ENCODE measurements at regions not wholly inside any gene's neighbourhood (a gene's known extent, or its start where the extent isn't known, plus 50 kb on each side); places are given as distances from the start of the nearest gene placed in this dataset.

DNA sequence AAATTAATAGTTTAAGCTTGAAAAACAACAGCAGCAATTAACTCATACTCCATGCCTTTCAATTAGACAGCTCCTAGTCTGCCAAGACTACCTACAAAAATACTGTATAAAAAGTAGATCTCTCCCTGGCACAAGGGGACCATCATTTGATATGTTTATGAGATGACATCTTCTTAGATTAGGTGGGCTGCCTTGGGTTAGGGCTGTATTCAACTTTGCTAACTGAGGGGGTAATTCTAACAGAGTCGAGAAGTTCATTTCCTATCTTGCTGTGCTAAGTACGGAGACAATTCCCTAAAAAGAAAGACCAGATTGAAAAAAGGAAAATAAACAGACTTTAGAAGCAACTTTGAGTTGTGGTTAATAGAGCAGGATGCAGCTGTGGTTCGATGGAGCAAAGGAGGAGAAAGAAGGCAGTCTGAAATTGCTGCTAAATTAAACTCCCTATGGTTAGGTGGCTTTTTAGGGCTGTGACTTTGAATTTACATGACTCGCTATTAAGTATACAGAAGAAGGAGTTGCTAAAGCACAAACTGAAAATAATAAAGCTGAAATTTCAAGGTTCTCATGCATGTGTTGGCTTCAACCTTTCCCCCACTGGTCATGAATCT lies 75.4 kb downstream of the CDC7 start:
- H3K27ac ChIP-seq (ENCODE audit: low read depth in 1 of 3, low read length in 2 of 3) = no peak overlapping the region
- no peaks in the 10 kb centered on the region for H3K9me3 ChIP-seq (ENCODE audit: control insufficient read depth in 2 of 2, insufficient read depth in 1 of 2, low read depth in 1 of 2, low read length in 1 of 2)
- no peak overlapping the region for H3K4me3 ChIP-seq (ENCODE audit: low read depth in 1 of 3, low read length in 3 of 3)
- no peaks in the 10 kb centered on the region for H3K36me3 ChIP-seq (ENCODE audit: control insufficient read depth in 3 of 3, insufficient read depth in 2 of 3, low read depth in 1 of 3, low read length in 3 of 3)
- H3K4me1 ChIP-seq (ENCODE audit: control insufficient read depth in 3 of 3, insufficient read depth in 2 of 3, low read depth in 1 of 3, low read length in 2 of 3) = no peaks in the 10 kb centered on the region
- no peaks in the 10 kb centered on the region for H3K27me3 ChIP-seq (ENCODE audit: control insufficient read depth in 3 of 3, insufficient read depth in 3 of 3, low read length in 3 of 3)
- DNase-seq = no peak
- WGBS, 3 donors = 52 to 80% (median 58%) methylated on average over 4 of the region's 4 CpGs
- no peak for FAIRE-seq

DNA sequence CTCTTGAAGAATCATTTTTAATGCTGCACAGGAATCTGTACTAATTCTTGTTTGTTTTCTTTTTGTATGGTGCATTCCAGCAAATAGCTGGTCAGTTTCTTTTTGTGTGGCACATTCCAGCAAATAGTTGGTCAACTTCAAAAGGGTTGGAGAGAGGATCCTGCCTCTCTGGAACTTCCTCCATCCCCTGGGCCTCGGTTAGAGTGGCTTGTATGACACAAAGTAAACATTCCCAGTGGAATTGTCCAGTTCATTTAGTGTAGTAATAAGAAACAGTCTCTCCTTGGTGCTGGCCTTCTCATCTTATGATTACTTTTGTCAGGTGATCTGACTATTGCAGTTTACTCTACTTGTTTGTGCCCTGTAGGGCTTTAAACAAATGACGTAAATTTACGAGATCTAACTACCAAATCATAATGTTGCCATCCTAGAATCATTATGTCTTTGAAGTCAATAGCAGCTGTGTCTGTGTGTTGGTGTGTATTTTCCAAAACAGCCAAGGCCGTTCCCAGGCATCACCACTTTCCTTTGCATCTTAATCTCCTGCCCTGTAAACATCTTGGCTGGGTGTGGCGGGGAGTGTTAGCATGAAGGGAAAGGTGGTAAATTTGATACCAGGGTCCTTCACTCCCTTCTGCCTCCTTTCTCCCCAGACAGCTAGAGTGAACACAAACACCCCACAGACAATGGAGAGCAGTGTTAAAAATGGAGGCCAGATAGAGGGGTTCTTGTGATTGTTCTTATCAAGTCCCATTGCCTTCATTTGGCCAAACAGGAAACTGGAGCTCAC lies 77.9 kb downstream of the CDC7 start:
- H3K4me3 ChIP-seq (ENCODE audit: low read depth in 1 of 3, low read length in 3 of 3) = no peak overlapping the region
- FAIRE-seq = no peak
- no peaks in the 10 kb centered on the region for H3K27me3 ChIP-seq (ENCODE audit: control insufficient read depth in 3 of 3, insufficient read depth in 3 of 3, low read length in 3 of 3)
- no peaks in the 10 kb centered on the region for H3K4me1 ChIP-seq (ENCODE audit: control insufficient read depth in 3 of 3, insufficient read depth in 2 of 3, low read depth in 1 of 3, low read length in 2 of 3)
- DNase-seq = no peak
- WGBS, 3 donors = 83 to 89% (median 85%) methylated on average over 5 of the region's 5 CpGs
- H3K27ac ChIP-seq (ENCODE audit: low read depth in 1 of 3, low read length in 2 of 3) = no peak overlapping the region
- no peaks in the 10 kb centered on the region for H3K9me3 ChIP-seq (ENCODE audit: control insufficient read depth in 2 of 2, insufficient read depth in 1 of 2, low read depth in 1 of 2, low read length in 1 of 2)
- no peaks in the 10 kb centered on the region for H3K36me3 ChIP-seq (ENCODE audit: control insufficient read depth in 3 of 3, insufficient read depth in 2 of 3, low read depth in 1 of 3, low read length in 3 of 3)

DNA sequence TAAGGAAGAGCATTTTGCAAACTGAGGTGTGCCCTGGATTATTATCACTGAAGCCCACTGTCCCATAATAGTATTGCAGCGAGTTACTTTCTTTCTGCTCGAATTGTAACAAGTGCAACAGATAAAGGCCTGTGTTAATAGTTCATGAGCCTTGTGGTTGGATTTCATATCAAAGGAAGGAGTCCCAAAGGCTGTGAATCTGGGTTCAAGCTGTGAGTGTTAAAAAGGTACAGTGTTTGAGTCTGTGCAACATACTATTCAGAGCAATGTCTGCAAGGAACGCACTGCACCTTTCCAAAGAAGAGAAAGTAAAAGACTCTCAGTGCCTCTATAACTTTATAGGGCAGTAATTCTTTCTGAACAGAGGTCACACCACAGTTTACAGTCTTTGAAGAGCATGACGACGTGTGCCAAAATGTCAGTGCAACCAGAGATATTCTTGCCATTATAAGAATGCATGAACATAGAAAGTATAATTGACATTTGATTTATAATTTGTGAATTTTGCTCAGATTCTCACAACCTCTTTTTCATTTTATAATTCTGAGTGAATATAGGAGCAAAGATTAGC lies 79.1 kb downstream of the CDC7 start:
- H3K27ac ChIP-seq (ENCODE audit: low read depth in 1 of 3, low read length in 2 of 3) = no peak overlapping the region
- no peaks in the 10 kb centered on the region for H3K36me3 ChIP-seq (ENCODE audit: control insufficient read depth in 3 of 3, insufficient read depth in 2 of 3, low read depth in 1 of 3, low read length in 3 of 3)
- H3K9me3 ChIP-seq (ENCODE audit: control insufficient read depth in 2 of 2, insufficient read depth in 1 of 2, low read depth in 1 of 2, low read length in 1 of 2) = no peaks in the 10 kb centered on the region
- no peaks in the 10 kb centered on the region for H3K27me3 ChIP-seq (ENCODE audit: control insufficient read depth in 3 of 3, insufficient read depth in 3 of 3, low read length in 3 of 3)
- peak in 1 of 2 donors; percentile 51 for DNase-seq
- no peak overlapping the region for H3K4me3 ChIP-seq (ENCODE audit: low read depth in 1 of 3, low read length in 3 of 3)
- WGBS, 3 donors = 21 to 55% (median 33%) methylated on average over 5 of the region's 5 CpGs
- no peaks in the 10 kb centered on the region for H3K4me1 ChIP-seq (ENCODE audit: control insufficient read depth in 3 of 3, insufficient read depth in 2 of 3, low read depth in 1 of 3, low read length in 2 of 3)
- FAIRE-seq = no peak

DNA sequence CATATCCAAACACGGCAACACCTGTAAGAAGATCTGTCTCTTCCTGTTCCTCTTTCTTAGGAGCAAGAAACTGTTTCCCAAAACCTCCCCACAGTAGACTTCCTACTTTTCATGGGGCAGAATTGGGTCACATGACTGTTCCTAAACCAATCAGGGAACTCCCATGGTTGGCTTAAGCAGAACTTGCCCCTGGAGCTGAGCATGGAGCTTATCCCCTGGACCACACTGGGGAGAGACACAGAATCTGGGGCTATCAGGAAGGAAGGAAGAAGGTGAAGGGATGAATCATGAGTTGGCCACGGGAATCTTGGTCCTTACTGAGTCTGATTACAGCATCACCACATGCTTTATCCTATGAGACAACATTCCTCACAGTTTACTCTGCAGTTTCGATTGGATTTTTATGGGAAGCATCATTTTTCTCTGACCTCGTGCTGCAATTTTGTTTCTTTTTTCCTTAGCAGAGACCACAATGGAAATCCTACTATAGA lies 81.8 kb downstream of the CDC7 start:
- no peak for FAIRE-seq
- H3K4me1 ChIP-seq (ENCODE audit: control insufficient read depth in 3 of 3, insufficient read depth in 2 of 3, low read depth in 1 of 3, low read length in 2 of 3) = no peaks in the 10 kb centered on the region
- WGBS, 3 donors = 48 to 58% (median 53%) methylated on average over 4 of the region's 4 CpGs
- H3K9me3 ChIP-seq (ENCODE audit: control insufficient read depth in 2 of 2, insufficient read depth in 1 of 2, low read depth in 1 of 2, low read length in 1 of 2) = no peaks in the 10 kb centered on the region
- DNase-seq = peak; percentile 3 to 28
- H3K36me3 ChIP-seq (ENCODE audit: control insufficient read depth in 3 of 3, insufficient read depth in 2 of 3, low read depth in 1 of 3, low read length in 3 of 3) = no peaks in the 10 kb centered on the region
- no peaks in the 10 kb centered on the region for H3K27me3 ChIP-seq (ENCODE audit: control insufficient read depth in 3 of 3, insufficient read depth in 3 of 3, low read length in 3 of 3)
- H3K27ac ChIP-seq (ENCODE audit: low read depth in 1 of 3, low read length in 2 of 3) = peak overlapping the region in 2 of 3 donors; percentile 43 to 86
- H3K4me3 ChIP-seq (ENCODE audit: low read depth in 1 of 3, low read length in 3 of 3) = no peak overlapping the region

DNA sequence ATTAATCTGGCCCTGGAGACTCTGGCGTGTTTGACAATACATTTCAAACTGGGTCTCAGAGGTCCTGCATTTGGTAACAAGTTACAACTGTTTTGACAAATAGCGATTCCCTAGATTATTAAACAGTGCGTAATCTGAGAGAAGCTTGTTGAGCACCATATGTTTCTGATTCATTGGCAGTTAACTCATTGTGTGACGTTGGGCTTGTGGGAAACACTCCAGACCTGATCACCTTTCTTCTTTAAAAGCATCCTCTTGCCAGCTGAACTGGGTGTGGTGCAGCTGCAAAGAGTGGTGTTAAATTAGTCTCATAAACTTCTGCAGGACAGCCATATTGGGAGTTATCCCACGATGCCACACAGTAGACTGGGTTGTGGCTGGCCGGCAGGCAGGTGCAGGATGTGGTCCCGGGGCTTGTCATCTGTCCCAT lies 82.7 kb downstream of the CDC7 start:
- no peaks in the 10 kb centered on the region for H3K9me3 ChIP-seq (ENCODE audit: control insufficient read depth in 2 of 2, insufficient read depth in 1 of 2, low read depth in 1 of 2, low read length in 1 of 2)
- peak overlapping the region in 1 of 3 donors; percentile 68 for H3K27ac ChIP-seq (ENCODE audit: low read depth in 1 of 3, low read length in 2 of 3)
- FAIRE-seq (no peak), DNase-seq (no peak)
- no peaks in the 10 kb centered on the region for H3K27me3 ChIP-seq (ENCODE audit: control insufficient read depth in 3 of 3, insufficient read depth in 3 of 3, low read length in 3 of 3)
- no peaks in the 10 kb centered on the region for H3K4me1 ChIP-seq (ENCODE audit: control insufficient read depth in 3 of 3, insufficient read depth in 2 of 3, low read depth in 1 of 3, low read length in 2 of 3)
- WGBS, 3 donors = 48 to 63% (median 52%) methylated on average over 7 of the region's 7 CpGs
- no peaks in the 10 kb centered on the region for H3K36me3 ChIP-seq (ENCODE audit: control insufficient read depth in 3 of 3, insufficient read depth in 2 of 3, low read depth in 1 of 3, low read length in 3 of 3)
- no peak overlapping the region for H3K4me3 ChIP-seq (ENCODE audit: low read depth in 1 of 3, low read length in 3 of 3)

DNA sequence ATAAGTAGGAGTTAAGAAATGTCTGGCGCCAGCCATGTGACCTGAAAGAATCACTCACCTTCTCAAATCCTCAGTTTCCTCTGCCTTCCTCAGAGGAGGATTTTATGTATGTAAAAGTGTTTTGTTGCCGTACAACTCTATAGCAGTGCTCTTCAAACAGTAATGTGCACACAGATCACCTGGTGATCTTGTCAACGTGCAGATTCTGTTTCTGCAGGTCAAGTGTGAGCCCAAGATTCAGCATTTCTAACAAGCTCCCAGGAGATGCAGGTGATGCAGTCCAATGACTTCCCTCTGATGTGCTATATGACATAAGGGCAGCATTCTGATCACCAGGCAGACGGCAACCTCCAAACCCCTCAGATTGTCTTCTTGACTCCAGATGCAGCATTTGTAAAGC lies 83.7 kb downstream of the CDC7 start:
- no peak for FAIRE-seq

DNA sequence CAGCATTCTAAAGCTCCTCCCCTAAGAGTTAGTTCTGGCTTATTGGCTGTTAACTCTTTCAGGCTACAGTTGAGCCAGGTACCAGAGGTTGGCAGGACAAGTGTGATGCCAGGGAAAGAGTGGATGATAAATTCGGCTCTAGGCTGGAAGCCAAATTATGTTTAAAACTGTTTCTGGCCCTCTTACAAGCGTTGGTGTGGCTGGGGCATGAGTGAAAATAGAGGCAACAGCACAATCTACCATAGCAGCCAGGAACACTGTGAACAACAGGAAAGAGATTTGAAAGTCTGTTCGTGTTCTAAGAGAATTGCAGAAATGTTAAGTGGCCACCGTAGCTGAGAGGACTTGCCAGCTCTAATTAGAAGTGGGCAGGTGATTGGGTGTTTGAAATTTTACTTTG lies 84.2 kb downstream of the CDC7 start:
- H3K36me3 ChIP-seq (ENCODE audit: control insufficient read depth in 3 of 3, insufficient read depth in 2 of 3, low read depth in 1 of 3, low read length in 3 of 3) = no peaks in the 10 kb centered on the region
- H3K9me3 ChIP-seq (ENCODE audit: control insufficient read depth in 2 of 2, insufficient read depth in 1 of 2, low read depth in 1 of 2, low read length in 1 of 2) = no peaks in the 10 kb centered on the region
- H3K27ac ChIP-seq (ENCODE audit: low read depth in 1 of 3, low read length in 2 of 3) = peak overlapping the region in 1 of 3 donors; percentile 32
- DNase-seq (no peak), FAIRE-seq (no peak)
- no peaks in the 10 kb centered on the region for H3K27me3 ChIP-seq (ENCODE audit: control insufficient read depth in 3 of 3, insufficient read depth in 3 of 3, low read length in 3 of 3)
- H3K4me3 ChIP-seq (ENCODE audit: low read depth in 1 of 3, low read length in 3 of 3) = no peak overlapping the region
- WGBS, 3 donors = 61 to 79% (median 64%) methylated on average over 4 of the region's 4 CpGs
- H3K4me1 ChIP-seq (ENCODE audit: control insufficient read depth in 3 of 3, insufficient read depth in 2 of 3, low read depth in 1 of 3, low read length in 2 of 3) = no peaks in the 10 kb centered on the region

More for the DNA sequence above, 83.7 kb downstream of the CDC7 start:
- no peak for DNase-seq
- Histone ChIP-seq H3K27me3 (ENCODE audit: control insufficient read depth in 3 of 3, insufficient read depth in 3 of 3, low read length in 3 of 3) (no peaks in the 10 kb centered on the region), H3K4me1 (ENCODE audit: control insufficient read depth in 3 of 3, insufficient read depth in 2 of 3, low read depth in 1 of 3, low read length in 2 of 3) (no peaks in the 10 kb centered on the region), H3K36me3 (ENCODE audit: control insufficient read depth in 3 of 3, insufficient read depth in 2 of 3, low read depth in 1 of 3, low read length in 3 of 3) (no peaks in the 10 kb centered on the region), H3K4me3 (ENCODE audit: low read depth in 1 of 3, low read length in 3 of 3) (no peak overlapping the region), H3K9me3 (ENCODE audit: control insufficient read depth in 2 of 2, insufficient read depth in 1 of 2, low read depth in 1 of 2, low read length in 1 of 2) (no peaks in the 10 kb centered on the region), H3K27ac (ENCODE audit: low read depth in 1 of 3, low read length in 2 of 3) (no peak overlapping the region)
- WGBS, 3 donors = 90 to 94% (median 91%) methylated on average over 4 of the region's 4 CpGs

DNA sequence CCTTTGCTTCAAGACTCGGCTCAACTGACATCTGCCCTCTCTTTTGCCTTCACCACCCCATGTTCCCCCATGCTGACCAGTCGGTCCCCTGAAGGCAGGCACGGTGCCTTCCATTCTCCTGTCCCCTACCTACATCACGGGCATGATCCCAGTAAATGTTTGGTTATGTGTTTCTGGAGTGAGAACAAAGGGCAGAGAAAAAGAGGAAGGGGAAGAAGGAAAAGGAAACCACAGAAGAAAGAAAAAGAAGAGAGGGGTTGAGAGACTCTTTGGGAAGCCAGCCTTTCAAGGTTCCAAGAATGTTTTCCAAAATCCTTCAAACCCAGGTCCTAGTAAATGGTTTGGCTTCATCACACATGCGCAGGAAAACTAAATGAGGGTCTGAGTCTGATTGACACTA lies 84.9 kb downstream of the CDC7 start:
- Histone ChIP-seq H3K4me1 (ENCODE audit: control insufficient read depth in 3 of 3, insufficient read depth in 2 of 3, low read depth in 1 of 3, low read length in 2 of 3) (no peaks in the 10 kb centered on the region), H3K36me3 (ENCODE audit: control insufficient read depth in 3 of 3, insufficient read depth in 2 of 3, low read depth in 1 of 3, low read length in 3 of 3) (no peaks in the 10 kb centered on the region), H3K27me3 (ENCODE audit: control insufficient read depth in 3 of 3, insufficient read depth in 3 of 3, low read length in 3 of 3) (peaks cover 0 to 2% (median 0%) of the 10 kb centered on the region in 3 donors), H3K4me3 (ENCODE audit: low read depth in 1 of 3, low read length in 3 of 3) (no peak overlapping the region), H3K27ac (ENCODE audit: low read depth in 1 of 3, low read length in 2 of 3) (no peak overlapping the region), H3K9me3 (ENCODE audit: control insufficient read depth in 2 of 2, insufficient read depth in 1 of 2, low read depth in 1 of 2, low read length in 1 of 2) (no peaks in the 10 kb centered on the region)
- WGBS, 3 donors = 86 to 92% (median 89%) methylated on average over 5 of the region's 5 CpGs
- DNase-seq = no peak
- FAIRE-seq = no peak

Measured in small intestine (tissue), 7 donors.